DMS 273 (cell line): ENCODE measurements at regions not wholly inside any gene's neighbourhood (a gene's known extent, or its start where the extent isn't known, plus 50 kb on each side); places are given as distances from the start of the nearest gene placed in this dataset.
"Not testable (repeated sequence)": the region's sequence is repeated elsewhere in the genome, so short reads cannot be mapped to it uniquely, and the experiment has no call there.

ENCODE experiments used
- DNase-seq: peaks from one replicate; lab custom pipeline; 2025; ENCODE audit not compliant: unreplicated experiment; lab: John Stamatoyannopoulos, UW

DNA sequence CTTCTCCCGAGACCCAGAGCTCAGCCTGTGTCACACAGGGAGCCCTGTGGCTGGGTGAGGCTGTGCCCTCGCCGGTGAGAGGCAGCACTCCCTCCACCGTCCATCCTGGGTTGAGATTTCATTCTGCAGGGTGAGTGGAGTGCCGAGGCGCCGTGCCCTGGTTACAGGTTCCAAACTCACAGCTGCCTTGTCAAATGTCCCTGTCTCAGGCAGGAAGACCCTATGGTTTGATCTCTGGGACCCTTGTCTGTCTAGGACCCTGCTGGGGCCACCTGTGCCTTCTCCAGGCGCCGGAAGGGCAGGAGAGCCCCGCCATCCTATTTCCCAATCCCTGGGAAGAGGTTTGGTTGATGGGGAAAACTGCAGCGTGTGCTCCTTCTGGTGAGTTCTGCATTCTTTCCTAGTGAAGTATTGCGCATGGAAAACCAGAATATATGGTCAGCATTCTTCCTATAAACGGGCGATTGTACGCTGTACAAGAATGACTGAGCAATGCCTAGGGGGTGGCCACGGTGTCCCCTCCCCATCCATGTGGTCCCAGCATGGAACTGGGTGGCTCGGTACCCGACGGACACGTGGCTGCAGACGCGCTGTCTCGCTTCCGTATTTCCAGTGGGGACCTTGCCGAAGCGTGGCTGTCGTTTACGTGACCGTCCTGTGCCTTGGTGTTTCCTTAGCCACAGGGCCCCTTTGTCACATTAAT is 95.9 kb upstream of the COL5A1 start:
- DNase-seq = no peak

DNA sequence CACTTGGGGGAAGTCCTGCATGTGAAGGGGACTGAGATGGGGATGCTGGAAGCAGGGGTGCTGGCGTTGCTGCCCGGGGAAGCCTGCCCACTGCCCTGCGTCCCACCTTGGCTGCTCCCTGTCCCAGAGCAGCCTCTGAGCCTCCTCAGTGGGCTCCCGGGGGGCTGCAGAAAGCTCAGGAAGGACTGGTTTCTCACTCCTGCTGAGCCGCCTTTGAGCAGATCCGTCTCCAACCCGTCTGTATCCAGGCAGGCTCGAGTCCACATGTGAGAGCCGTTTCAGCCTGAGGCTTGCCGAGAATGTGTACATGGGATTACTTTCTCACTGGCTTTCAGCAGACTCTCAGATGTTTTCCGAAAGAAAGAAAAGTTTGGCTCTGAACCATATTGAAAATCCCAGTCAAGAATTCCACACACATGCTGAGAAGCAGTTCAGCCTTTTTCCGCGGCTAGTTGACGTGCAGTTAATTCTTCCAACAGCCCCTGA is 95.3 kb upstream of the COL5A1 start:
- DNase-seq = peak; percentile 51

DNA sequence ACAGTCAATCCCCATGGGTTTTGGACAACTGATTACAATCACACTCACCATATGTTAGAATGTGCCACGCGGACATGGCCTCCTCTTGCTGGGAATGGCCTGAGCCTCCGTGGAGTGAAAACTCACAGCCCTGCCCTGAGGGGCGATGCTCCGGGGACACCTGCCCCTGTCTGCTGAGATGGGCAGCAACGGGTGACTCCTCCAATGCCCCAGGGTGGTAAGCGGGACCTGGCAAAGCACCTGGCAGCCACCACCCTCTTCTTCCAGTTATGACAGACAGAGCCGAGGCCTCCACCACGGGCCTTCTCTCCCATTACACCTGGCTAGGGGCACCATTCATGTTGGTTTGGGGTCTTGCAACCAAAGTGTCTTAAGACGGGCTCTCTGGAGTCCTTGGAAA is 94.9 kb upstream of the COL5A1 start:
- no peak for DNase-seq

DNA sequence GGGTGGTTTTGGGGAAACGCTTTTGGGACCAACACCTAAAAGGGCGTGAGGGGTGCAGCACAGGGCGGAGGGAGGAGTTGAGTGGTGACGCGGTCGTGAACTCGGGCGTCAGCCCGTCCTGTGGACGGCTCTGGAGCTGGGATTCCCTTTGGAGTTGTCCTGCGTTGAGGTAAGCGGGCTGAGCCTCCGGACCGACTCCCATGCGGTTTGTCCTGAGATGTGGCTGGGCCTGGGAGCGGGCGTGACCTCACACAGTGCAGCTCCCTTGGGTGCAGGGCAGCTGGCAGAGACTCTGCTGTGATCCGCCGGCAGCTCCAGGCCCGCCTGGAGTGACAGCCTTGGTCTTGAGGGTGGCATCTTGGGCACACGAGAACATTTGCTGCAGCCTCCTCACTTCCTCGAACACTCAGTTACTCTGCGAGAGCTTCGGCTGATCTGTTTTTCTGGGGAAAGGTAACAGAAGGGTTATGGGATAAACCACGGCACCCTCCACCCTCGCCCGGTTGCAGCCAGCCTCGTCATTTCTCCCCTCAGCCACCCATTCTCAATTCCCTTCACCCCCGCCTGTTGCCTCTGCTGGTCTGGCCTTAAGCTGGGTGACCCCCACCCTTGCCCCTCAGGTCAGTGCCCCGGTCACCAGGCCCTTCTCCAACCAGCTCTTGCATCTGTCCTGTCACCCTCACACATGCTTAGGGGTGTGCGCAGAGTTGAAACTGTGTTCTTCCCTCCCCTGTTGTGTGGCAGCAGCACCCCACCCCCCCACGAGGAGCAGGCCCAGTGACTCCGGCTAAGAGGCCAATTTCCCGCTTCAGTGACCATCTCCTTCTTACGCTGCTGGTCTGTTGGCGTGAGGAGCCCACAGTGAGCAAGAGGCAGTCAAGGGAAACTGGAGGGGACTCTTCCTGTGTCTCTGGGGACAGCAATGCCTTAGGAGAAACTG is 94.2 kb upstream of the COL5A1 start:
- no peak for DNase-seq

DNA sequence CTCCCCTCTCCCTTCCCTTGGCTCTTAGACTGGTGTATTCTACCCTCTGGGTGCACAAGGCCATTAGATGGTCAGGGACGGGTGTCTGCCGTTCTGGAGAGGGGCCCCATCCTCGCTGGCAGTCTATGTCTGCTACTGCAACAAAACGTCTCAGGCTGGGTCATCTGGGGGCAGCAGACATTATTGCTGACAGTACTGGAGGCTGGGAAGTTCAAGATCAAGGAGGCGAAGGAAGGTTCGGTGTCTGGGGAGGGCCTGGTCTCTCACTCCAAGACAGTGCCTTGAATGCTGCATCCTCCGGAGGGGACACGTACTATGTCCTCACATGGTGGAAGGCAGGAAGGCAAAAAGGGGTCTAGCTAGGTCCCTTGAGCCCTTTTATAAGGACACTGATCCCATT is 93.4 kb upstream of the COL5A1 start:
- DNase-seq = no peak

DNA sequence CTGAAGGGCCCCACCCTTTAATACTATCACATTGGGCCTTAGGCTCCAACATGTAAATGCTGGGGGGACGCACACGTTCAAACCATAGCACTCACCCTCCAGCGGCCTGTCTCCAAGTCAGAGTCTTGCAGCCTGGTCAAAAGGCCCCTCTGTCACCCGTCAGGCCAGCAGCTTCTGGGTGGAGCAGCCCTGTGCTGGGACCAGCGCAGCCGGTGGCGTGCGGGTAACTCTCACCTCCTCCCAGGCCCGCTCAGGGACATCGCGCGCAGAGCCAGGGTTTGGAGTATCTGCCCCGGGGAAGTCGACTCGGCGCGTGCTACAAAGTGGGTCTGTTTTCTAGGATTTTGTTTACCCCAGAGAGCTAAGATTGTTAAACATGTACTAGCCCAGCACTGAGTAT is 93.0 kb upstream of the COL5A1 start:
- DNase-seq = no peak

DNA sequence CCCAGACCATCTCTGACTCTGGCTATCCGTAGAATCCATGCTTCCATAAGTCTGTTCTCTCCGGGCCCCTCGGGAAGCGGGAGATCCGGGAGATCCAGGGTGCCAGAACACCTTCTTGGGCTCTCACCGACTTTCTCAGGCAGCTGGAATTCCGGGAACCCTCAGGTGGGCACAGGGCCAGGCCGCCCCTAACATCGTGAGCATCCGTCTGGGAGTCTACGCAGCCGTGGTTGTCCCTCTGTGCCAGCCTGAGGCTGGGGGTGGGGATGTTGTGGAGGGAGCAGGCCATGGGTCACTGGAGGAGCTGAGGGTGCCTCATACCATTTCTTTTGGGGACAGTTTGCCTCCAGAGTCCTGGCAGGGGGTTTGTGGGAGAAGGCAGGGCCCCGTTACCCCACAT is 92.3 kb upstream of the COL5A1 start:
- DNase-seq = no peak

DNA sequence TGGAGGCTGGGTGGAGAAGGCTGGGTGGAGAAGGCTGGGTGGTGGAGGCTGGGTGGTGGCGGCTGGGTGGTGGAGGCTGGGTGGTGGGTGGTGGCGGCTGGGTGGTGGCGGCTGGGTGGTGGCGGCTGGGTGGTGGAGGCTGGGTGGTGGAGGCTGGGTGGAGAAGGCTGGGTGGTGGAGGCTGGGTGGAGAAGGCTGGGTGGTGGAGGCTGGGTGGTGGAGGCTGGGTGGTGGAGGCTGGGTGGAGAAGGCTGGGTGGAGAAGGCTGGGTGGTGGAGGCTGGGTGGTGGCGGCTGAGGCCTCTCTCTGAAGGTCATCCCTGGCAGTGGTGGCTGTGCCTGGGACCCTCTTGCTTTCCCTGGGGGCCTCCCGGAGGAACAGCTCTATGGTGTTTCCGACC is 91.5 kb upstream of the COL5A1 start:
- not testable (repeated sequence) for DNase-seq

DNA sequence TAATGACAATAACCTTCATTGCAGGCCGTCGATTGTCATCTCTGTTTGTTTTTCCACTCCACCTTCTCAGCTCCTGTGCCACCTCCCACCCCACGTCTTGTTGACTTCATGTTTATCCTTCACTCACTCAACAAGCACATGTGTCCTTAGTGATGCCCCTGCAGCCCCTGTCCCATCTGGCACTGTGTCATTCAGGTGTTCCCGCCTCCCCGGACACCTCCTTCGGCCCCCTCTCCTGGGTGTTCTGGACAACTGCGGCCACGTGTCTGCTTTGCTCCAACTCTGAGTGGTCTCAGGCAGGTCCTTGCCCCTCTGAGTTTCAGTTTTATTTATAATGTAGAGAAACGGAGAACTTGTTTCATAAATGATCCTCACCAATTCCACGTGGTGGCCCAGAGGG is 91.0 kb upstream of the COL5A1 start:
- DNase-seq = no peak

DNA sequence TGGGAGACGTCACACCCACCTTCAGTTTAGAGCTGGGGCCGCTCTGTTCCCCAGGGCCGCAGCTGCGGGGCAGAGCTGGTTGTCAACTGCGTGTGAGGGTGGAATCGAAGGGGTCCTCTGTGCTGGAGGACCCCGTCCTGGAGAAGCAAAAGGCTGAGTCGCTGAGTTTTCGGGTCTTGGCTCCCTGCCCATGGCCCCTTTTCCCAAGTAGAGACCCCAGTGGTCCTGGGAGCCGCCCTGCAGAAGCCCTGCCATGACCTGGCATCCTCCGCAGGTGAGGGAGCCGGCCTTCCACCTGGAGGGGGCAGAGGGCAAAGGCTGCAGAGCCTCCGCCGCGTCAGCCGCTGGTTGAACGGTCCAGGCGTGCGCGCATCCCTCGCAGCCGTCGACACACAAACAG is 90.4 kb upstream of the COL5A1 start:
- DNase-seq = no peak

DNA sequence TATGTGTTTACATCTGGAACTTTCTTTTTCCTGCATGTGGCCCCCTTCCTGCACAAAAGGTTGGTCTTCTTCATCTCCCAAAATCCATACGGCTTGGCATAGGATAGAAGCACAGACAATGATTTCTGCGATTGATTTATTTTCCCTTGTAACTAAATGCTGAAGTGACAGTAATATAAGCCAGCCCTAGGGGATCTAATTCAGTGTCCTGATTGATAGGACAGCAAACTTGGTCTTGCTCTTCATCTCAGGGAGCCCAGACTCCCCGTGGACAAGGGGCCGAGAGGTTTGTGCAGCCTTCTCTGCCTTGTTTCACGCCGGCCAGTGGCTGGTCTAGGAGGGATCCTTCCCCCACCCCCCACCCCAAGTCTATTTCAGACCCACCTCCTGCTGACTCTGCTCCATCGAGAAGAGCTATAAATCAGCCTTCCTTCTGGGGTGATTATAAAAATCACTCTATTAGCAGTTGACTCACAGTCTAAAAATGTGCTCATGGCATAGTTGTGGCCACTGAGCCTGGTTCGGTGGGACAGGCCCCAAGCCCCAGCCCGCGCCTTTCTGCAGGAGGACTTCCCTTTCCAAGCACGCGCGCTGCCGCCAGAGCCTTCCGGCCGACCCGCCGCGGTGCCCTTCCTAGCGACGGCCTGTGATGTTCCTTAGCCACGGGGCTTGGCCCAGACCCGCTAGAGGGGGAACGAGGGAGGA is 89.8 kb upstream of the COL5A1 start:
- peak; percentile 45 for DNase-seq

DNA sequence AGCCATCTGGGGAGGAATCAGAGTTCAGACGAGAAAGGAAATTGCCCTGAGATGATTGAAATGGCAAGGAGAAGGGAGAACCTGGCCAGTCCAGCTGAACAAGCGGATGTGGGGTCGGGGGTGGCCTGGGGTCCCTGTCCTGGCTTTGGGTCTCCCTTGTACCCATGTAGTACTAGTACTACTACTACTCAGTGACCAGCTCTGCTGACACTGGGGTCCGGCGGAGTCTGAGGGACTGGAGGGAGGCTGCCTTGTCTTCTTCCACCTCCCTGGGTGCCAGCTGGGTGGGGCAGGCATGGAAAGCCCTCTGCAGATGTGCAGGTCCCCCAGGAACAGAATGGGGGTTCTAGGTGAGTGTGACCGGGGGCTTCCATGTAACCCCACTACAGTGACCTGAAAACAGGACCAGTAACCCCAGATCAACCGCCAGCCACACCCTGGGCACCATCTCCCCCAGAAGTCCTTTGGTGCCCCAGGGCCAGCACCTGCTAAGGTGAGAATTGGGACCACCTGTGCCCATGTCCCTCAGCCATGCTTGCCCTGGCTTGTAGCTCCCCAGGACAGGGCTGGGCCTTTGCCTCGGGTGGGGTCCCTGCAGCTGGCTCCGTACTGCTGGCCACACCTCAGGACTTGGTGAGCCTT is 89.1 kb upstream of the COL5A1 start:
- DNase-seq = no peak

DNA sequence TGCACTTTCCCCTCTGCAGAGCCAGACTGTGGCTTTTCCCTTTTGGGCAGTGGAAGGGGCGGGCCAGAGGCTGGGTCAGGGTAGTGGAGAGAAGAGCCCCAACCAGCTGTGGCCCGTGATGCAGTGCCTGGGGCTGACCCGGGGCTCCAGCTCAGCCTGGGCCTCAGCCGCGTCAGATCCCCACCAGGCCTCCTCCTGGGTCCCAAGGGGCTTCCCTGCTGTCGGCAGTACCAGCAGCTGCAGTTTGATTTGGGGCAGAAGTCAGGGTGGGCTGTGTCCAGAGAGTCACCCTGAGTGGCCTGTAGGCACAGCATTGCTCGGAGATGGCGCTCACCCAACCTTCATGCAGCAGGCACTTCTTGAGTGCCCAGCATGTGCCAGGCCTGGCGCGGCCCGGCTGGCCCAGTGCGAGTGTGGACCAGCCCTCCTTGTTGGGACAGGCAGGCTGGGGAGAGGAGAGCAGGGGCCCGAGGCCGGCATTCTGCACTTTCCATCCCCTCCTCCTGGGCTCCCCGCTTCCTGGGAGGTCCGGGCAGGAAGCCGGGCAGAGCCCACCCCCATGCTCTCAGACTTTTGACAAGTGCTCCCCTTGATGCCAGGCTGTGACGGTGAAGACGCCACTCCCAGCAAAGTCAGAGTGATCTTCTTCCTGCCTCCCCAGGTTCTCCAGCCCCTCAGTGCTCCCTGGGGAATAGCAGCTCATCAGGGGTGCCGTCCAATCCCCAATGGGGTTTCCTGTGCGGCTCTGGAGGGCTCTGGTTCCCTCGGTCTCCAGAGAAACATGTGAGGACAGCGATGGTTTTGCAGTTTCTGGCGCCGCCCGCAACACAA is 88.3 kb upstream of the COL5A1 start:
- no peak for DNase-seq

DNA sequence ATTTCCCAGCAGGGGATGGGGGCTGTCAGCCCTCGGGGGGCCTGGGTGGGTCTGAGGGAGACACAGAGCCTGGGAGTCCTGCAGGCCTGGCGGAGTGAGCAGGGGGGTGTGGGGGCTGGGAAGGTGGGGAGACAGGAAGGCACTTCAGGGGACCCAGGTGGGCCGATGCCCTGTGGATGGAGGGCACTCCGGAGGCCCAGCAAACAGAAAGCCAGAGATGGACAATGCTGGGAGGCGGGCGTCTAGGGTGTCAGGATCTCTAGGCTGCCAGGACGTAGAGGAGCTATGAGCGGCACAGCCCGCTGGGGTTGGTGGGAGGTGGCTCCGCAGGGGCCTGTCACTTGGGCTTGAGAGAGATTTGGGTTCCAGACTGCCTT is 87.6 kb upstream of the COL5A1 start:
- no peak for DNase-seq

DNA sequence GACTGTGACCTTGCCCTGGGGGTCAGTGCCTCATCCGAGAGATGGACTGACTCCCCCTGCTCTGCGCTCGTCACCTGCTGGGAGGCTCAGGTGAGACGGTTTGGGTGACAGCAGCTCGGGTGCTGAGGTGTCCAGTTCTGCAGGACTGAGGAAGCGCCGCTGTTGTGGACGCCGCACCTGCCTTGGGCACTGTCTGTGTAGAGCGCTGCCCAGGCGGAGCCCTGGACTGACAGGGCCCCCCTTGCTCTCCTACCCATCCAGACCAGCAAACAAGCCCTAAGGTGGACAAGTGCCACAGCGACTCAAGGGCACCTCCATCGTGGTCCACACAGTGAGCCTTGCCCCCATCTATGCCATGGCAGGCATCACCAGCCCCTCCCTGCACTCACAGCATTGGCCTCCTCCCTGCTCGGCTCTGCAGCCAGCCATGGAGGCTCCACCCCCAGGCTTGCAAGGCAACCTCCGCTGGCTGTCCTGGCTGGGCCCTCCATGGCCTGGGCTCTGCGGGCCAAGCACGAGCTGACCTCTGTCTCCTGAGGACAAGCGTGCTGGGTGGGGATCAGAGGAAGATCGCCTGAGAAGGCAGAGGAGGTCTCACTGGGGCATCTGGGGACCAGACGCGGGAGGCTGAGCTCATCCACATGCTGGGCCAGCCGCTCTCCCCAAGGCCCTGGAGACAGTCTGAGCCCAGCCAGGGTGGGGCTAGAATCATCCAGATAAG is 87.1 kb upstream of the COL5A1 start:
- DNase-seq = no peak

DNA sequence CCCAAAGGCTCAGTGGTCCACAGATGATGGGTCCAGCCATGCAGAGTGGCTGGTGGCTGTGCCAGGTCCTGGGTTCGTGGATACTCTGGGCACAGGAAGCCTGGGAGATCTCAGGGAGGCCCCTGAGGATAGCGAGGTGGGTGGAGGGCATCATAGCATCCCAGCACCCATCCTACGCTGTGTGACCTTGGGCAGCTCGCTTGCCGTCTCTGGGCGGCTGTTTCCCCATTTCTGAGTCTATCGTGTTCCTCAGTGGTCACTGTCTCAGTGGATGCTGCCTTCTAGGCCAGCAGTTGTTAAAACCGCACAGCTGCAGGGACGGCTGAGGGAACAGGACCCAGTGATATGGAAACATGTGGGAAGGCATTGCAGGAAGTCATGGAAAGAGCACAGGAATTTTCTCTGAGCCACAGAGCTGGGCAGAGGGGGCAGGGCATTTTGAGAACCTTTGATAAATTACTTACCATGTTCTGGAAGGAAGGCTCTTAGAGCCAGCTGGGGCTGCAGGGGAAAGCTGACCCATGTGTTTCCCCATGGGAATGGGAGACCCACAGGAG is 86.4 kb upstream of the COL5A1 start:
- no peak for DNase-seq

DNA sequence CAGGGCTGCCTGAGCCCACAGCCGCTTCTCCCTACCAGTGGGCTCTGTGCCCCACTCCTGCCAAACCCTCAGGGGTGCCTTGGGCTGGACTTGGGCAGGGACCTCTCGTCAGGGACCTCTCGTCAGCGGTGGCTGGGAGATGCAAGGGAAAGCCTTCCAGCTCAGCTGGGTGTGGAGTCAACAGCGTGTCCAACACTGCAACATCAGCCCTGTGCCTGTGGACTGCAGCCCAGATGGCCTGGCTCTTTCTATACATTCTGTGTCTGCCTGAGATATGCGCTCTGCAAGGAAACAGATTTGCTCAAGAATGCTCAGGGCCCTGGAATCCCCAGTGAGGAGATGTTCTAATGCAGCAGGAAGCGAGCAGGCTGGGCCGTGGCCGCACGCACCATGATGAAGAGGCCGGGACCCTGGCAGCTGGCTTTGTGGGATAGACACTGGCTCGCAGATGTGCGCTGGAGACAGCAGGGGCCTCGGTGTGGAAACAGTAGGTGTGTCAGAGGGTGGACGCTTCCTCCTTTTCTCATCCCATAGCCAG is 85.0 kb upstream of the COL5A1 start:
- DNase-seq = no peak

DNA sequence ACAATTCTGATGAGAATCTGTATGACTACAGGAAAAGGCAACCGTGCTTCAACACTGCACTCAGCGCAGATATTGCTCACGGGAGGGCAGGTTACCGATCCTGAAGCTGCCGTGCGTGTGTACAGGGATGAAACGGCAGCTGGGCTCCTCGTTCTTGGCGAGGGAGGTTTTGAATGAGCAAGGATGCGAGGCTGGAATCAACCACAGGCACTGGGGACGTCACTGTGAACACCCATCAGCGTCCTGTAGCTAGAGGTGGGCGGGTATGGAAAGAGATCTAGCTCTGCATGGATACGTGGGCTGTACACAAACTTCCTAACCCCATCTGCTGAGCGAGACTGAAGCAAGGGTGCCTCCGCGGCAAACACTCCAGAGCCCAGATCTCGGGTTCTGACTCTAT is 84.3 kb upstream of the COL5A1 start:
- no peak for DNase-seq
